Esophagus squamous epithelium (tissue), 4 donors: ENCODE measurements at regions not wholly inside any gene's neighbourhood (a gene's known extent, or its start where the extent isn't known, plus 50 kb on each side); places are given as distances from the start of the nearest gene placed in this dataset.
A peak's percentile ranks its signal among the peaks of the same experiment; 100 is the strongest.

Source experiments
- POLR2A ChIP-seq, 4 donors: fragments of 450-650 bp; IDR thresholded peaks; one replicate each; pipeline ENCODE4 v1.6.1; 2017; ENCODE audit warnings: antibody characterized with exemption in 4 of 4, mild to moderate bottlenecking in 4 of 4, moderate library complexity in 3 of 4
- TF ChIP-seq, protein P1 (sequence below), 6 experiments: fragments of 450-650 bp in 4 of 6; fragments of 200-600 bp in 2 of 6; sonication (generic) in 2 of 6; IDR thresholded peaks; one replicate each; pipeline ENCODE4 v1.5.1; 2016 to 2019; ENCODE audit warnings: antibody characterized with exemption in 6 of 6, mild to moderate bottlenecking in 4 of 6, moderate library complexity in 4 of 6

DNA sequence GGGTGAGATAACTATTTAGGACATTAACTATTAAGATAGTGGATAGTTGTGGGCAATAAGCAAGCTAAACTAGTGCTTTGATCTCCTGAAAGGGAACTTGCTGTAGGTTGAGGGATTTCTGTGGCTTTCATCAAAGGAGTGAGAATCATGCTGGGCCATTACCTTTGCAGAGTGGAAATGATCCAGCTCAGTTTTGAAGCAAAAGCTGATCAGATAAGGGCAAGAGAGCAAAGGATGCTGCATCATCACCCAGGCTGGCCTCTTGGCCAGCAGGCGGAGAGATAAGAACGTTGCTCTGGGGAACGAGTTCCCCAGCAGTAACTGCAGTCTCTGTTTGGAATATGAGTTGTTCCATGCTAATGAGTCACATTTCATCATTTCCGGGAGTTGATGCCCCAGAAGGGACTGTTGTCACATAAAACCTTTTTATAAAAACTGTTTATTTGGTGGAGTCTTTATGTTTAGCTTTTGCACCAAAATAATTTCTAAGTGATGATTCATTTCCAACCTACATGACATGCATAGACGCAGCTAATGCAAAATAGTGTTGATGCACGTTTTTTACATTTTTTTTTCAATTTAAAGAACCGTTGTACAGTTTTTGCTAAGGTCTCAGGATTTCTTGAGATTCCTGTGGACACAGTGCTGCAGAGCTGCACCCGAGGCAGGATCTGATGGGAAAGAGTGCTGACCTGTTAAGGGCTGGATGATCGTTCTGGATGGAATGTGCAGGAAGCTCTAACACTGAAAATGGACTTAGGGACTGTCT is 99.3 kb downstream of the ACTBL2 start:
- TF ChIP-seq, protein P1, sequence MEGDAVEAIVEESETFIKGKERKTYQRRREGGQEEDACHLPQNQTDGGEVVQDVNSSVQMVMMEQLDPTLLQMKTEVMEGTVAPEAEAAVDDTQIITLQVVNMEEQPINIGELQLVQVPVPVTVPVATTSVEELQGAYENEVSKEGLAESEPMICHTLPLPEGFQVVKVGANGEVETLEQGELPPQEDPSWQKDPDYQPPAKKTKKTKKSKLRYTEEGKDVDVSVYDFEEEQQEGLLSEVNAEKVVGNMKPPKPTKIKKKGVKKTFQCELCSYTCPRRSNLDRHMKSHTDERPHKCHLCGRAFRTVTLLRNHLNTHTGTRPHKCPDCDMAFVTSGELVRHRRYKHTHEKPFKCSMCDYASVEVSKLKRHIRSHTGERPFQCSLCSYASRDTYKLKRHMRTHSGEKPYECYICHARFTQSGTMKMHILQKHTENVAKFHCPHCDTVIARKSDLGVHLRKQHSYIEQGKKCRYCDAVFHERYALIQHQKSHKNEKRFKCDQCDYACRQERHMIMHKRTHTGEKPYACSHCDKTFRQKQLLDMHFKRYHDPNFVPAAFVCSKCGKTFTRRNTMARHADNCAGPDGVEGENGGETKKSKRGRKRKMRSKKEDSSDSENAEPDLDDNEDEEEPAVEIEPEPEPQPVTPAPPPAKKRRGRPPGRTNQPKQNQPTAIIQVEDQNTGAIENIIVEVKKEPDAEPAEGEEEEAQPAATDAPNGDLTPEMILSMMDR (IDR thresholded peaks at IDR 0.05), result peak in 1 of 6 experiments; percentile 16
- no peak for TF ChIP-seq POLR2A (IDR thresholded peaks at IDR 0.05)
